HG03558 (cell line): ENCODE measurements at regions not wholly inside any gene's neighbourhood (a gene's known extent, or its start where the extent isn't known, plus 50 kb on each side); places are given as distances from the start of the nearest gene placed in this dataset.

ENCODE experiments used
- ATAC-seq: cut with Tn5 transposase; IDR thresholded peaks from one replicate; pipeline ENCODE4 v1.9.1; 2021; ENCODE audit warnings: moderate number of reproducible peaks; ENCODE audit not compliant: unreplicated experiment; ENCODE audit errors: extremely low read depth

DNA sequence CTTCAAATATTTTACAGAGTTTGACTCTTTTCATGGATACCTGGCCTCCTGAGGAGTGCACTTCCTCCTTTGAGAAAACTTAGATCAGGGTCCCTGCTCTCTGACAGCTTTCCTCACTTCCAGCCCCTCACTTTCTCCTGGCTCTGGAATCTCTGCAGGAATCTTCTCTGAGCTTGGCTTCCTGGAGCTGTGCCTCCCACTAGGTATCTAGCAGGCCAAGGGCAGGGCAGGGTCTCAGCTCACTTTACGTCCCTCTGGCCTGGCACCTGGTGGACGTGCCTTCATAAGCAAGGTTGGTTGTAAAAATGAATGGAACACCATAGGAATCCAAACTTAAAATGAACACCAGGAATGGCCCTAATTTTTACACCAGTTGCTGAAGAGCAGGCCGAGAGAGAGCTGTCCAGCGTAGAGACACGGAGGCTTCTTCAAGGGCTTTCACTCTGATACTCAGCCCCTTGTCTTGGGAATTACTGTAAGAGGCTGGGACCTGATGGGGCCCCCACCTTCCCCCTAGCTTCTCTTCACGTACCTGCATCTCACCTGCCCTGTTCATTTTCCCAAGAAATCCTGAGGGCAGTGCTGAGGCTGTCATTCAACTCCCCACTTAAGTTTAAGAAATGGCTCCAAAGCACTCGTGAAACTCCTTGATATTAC lies 426.9 kb upstream of the ID2 start:
- ATAC-seq: no peak

GRCh38 chr2:8255448-8255800 lies 426.4 kb upstream of the ID2 start:
- ATAC-seq: no peak

- ATAC-seq: no peak
Observed at GRCh38 chr2:8256905-8257304, 425.0 kb upstream of the ID2 start.

DNA sequence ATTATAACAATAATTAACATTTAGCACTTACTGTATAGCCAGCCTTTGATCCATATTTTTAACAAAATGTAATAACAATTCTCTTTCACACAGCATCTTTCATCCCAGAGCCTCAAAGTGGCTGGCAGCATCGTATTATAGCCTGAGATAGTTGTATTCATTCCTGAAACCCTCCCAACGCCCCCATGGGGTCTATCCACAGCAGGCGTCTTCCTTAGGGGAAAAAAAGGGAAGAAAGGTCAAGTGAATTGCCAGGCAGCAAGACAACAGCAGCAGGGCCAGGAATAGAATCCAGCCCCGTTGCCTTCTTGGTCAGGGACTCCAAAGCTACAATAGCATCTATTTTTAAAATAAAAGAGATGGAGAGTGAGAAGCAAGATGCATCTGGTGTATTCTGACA lies 424.4 kb upstream of the ID2 start:
- ATAC-seq: no peak

DNA sequence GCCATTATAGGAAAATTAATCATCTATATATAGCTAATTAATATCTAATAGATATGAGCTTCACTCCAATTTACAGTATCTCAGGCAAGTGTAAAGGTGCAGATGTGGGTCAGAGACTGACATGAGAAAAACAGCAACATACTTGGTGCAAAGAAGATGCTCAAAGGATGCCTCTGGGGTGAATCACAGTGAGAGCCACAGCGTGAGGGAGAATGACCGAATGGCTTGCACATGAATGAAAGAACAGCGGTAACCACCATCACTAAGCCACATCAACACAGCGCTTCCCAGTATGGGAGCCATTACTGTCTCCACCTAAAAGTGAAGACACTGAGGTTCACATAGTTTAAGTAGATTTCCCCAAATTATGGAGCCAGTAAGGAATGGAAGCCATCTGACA lies 423.4 kb upstream of the ID2 start:
- ATAC-seq: no peak

GRCh38 chr2:8259106-8259840 lies 422.6 kb upstream of the ID2 start:
- no peak for ATAC-seq

GRCh38 chr2:8259841-8260178 lies 422.0 kb upstream of the ID2 start:
- ATAC-seq: no peak

DNA sequence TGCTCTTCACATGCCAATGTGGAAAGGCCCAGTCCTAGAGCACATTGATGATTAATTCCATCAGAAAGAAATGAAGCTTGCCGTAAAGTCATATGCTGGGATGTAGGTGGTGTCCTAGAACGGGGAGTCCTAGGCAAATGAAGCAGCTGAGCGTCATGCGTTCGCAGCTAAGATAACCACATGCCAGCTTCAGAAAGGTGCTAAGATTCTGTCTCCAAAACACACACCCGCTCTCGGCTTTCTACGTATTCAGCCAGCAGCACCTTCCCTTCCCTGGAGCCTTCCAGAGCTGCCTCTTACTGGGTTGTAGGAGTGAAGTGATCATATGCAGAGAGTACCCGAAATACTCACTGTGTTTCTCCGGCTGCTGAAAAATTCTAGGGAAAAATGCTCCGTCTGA lies 421.6 kb upstream of the ID2 start:
- no peak for ATAC-seq

DNA sequence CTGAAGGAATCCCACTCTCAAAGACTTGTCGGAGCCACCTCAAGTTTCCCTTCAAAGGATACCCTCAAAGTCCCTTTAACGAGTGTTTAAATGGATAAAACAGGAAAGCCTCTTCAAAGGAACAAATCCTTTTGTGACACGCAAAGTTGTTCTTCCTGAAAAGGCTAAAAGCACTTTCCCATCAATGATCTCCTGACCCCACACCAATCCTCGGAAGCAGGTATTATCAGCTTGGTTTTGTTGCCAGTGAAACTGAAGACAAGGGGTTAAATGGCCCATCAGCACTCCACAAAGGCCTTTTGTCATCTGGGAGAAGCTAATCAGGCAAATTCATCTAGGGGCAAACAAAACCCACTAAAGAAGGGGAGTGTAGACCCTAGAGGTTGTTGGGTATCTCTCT lies 418.0 kb upstream of the ID2 start:
- no peak for ATAC-seq

GRCh38 chr2:8264981-8265380 lies 416.9 kb upstream of the ID2 start:
- no peak for ATAC-seq

GRCh38 chr2:8265476-8266226 lies 416.2 kb upstream of the ID2 start:
- no peak for ATAC-seq

- no peak for ATAC-seq
Observed at GRCh38 chr2:8266563-8266962, 415.3 kb upstream of the ID2 start.

- ATAC-seq: no peak
Observed at GRCh38 chr2:8267048-8267447, 414.8 kb upstream of the ID2 start.

- ATAC-seq: no peak
Observed at GRCh38 chr2:8267721-8268120, 414.1 kb upstream of the ID2 start.

GRCh38 chr2:8268172-8268783 lies 413.6 kb upstream of the ID2 start:
- no peak for ATAC-seq

DNA sequence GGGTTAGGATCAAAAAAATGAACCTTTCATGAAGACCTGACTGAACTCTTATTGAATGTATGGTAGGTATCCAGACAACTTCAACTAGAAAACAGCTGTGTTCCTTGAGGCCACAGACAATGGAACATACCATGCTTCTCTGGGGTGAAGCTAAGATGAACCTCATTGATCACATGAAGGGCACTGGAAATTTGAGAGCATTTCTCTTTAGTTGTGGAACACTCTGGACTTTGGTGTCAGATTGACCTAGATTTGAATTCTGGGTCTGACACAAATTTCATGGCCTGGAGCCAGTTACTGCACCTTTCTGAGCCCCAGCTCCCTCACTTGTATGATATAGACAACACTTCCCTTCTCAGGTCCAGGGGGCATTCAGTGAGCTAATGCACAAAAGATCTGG lies 411.2 kb upstream of the ID2 start:
- ATAC-seq: no peak

GRCh38 chr2:8271461-8271860 lies 410.4 kb upstream of the ID2 start:
- no peak for ATAC-seq

DNA sequence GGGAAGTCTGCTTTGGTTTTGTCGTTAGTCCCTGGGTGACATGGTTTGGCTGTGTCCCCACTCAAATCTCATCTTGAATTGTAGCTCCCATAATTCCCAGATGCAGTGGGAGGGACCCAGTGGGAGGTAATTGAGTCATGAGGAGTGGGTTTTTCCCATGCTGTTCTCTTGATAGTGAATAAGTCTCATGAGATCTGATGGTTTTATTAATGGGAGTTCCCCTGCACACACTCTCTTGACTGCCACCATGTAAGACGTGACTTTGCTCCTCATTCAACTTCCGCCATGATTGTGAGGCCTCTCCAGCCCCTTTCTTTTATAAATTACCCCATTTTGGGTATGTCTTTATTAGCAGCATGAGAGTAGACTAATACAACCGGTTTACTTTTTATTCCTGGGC lies 405.8 kb upstream of the ID2 start:
- ATAC-seq: no peak

DNA sequence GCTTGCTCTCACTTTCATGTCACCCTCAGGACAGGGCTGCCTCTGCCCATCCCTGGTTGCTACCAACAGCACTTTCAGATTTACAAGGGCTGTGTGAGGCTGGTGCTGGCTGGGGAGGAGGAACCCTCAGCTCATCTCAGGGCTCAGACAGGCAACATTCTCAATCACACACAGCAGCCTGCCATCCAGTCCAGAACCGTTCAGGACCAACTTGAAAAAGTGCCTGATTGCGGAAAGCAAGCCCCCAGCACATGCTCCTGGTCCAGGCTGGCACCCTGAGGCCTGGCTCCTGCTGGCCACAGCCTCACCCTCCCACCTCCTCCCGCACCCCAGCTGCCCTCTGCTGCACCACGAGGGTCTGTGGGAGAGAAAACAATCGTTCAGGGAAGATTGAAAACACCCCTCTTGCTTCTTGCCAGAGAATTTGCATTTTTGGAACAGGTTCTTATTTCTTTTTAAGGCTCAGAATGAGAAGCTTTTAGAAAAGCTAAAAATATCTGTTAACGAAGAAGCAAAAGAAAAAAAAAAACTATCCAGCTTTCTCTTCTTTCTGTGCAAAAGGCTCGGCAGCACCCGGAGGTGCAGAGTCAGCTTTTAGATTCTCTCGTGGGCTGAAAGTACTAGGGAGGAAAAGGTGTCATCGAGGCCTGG lies 403.8 kb upstream of the ID2 start:
- ATAC-seq: no peak

DNA sequence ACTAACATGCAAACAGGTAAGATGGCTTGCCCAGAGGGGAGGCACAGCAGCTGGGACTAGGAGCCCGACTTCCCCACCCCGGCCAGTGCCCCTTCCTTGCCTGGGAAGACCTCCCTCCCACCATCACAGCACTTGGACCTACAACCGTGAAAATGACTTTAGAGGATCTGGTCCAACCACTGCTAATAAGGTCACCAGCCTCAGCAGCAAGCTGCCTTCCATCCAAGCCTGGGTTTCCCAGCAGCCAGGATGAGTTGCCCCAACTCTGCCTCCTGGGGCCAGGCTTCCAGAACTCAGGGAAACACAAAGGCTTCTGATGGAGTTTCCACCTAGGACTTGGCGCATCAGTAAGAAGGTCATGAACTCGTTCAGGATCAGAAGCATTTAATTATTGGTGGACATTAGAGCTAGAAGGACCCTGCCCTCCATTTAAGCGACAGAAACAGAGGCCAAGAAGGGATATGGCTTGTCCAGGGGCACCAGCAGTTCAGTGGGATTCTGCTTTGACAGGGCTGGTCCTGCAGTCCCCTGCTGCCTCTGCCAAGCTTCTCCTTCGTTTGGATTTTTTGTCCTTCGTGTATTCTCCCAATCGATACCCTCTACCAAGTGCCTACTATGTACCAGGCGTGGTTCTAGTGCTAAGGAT lies 403.0 kb upstream of the ID2 start:
- ATAC-seq: no peak
